ENCODE measurements at regions not wholly inside any gene's neighbourhood (a gene's known extent, or its start where the extent isn't known, plus 50 kb on each side); places are given as distances from the start of the nearest gene placed in this dataset.

GRCh38 chr20:12916699-12917098 is 92.1 kb upstream of the SPTLC3 start:
- TF ChIP-seq EP300 (IDR thresholded peaks at IDR 0.05; ENCODE audit: low read length) (no peak), REST (IDR thresholded peaks at IDR 0.05; ENCODE audit: borderline replicate concordance) (no peak), REST (CRISPR knock-in tag; IDR thresholded peaks at IDR 0.05; ENCODE audit: low read depth) (no peak), NFIX (CRISPR knock-in tag; IDR thresholded peaks at IDR 0.05; ENCODE audit: low read depth) (no peak), RBM22 (IDR thresholded peaks at IDR 0.05; ENCODE audit: low read depth, low read length, poor library complexity, severe bottlenecking) (no peak), PTRF (tag; IDR thresholded peaks at IDR 0.05) (no peak), ZNF165 (CRISPR knock-in tag; IDR thresholded peaks at IDR 0.05; ENCODE audit: borderline replicate concordance) (no peak), KDM4B (IDR thresholded peaks at IDR 0.05; ENCODE audit: borderline replicate concordance in 2 of 2, low read depth in 1 of 2) (no peak), ZNF512 (tag; IDR thresholded peaks at IDR 0.05) (no peak), ZNF79 (CRISPR knock-in tag; IDR thresholded peaks at IDR 0.05; ENCODE audit: low read depth) (no peak)
- in situ Hi-C loops (cut with MboI) (no loop called here), intact Hi-C loops (cut with micrococcal nuclease) (no loop called here)
- Histone ChIP-seq H3K36me3 (ENCODE audit: control insufficient read depth, insufficient read depth, low read length) (no peaks in the 10 kb centered on the region), H3K9me1 (ENCODE audit: control insufficient read depth, insufficient read depth, low read length) (no peaks in the 10 kb centered on the region), H3K9me3 (replicated peaks; ENCODE audit: control insufficient read depth, insufficient read depth, low read depth, low read length) (no peaks in the 10 kb centered on the region), H3K4me1 (replicated peaks in 1 of 2; ENCODE audit: control insufficient read depth in 2 of 2, insufficient read depth in 2 of 2, low read length in 2 of 2) (no peaks in the 10 kb centered on the region), H3K27me3 (ENCODE audit: control insufficient read depth in 2 of 2, insufficient read depth in 2 of 2, low read length in 2 of 2) (no peaks in the 10 kb centered on the region), H4K20me1 (replicated peaks; ENCODE audit: control insufficient read depth, insufficient read depth, low read length) (no peaks in the 10 kb centered on the region), H3K4me2 (ENCODE audit: insufficient read depth, low read length) (no peak overlapping the region), H3K79me2 (ENCODE audit: control insufficient read depth, insufficient read depth, low read length) (no peaks in the 10 kb centered on the region), H2AFZ (ENCODE audit: low read depth, low read length) (no peak overlapping the region), H3K9ac (ENCODE audit: insufficient read depth in 1 of 2, low read depth in 2 of 2, low read length in 2 of 2) (no peak overlapping the region), H3K27ac (ENCODE audit: extremely low read depth, low read depth, low read length) (no peak overlapping the region), H3K4me3 (no peak overlapping the region)
- DNase-seq (ENCODE audit: extremely low read depth in 1 of 4, low spot score in 3 of 4) (no peak), ATAC-seq (no peak), FAIRE-seq (no peak)
- 0% methylated on average over 1 of the region's 1 CpG for WGBS (ENCODE audit: insufficient coverage, low coverage, missing lambda C conversion rate)
- ChIA-PET POLR2A (no interaction called here), CTCF (ENCODE audit: low intra/inter-chr PET ratio) (no interaction called here)
- BruUV-seq (replicated peaks), result no TSS peak
